GM12878 (cell line): ENCODE measurements at regions not wholly inside any gene's neighbourhood (a gene's known extent, or its start where the extent isn't known, plus 50 kb on each side); places are given as distances from the start of the nearest gene placed in this dataset.

ENCODE experiments used
- ATAC-seq: fragments of 200-7000 bp; cut with Tn5 transposase; 3 replicates; pipeline ENCODE4 v1.9.1; 2020; ENCODE audit warnings: mild to moderate bottlenecking, moderate library complexity
- BruUV-seq: library from RNA; stranded (reverse); fragments of 400-500 nt; replicated peaks from 2 replicates; lab custom pipeline; 2021; lab: Mats Ljungman, UMichigan
- CTCF ChIA-PET: fragments of 300-600 bp; sonication (Branson Sonifier 250); formaldehyde crosslinking; extraction: SDS; loops from one replicate; lab custom pipeline; 2021; ENCODE audit warnings: inconsistent platforms; lab: Yijun Ruan, JAX
- POLR2A ChIA-PET: fragments of 350-600 bp; formaldehyde crosslinking; extraction: SDS; loops from one replicate; lab custom pipeline; 2021; ENCODE audit warnings: inconsistent platforms; lab: Charles Lee
- RAD21 ChIA-PET: fragments of 300-600 bp; sonication (Branson Sonifier 250); formaldehyde crosslinking; loops from one replicate; lab custom pipeline; 2023; ENCODE audit warnings: antibody characterized with exemption; ENCODE audit not compliant: unreplicated experiment; lab: Charles Lee
- SMC1A ChIA-PET: fragments of 300-600 bp; sonication (Branson Sonifier 250); formaldehyde crosslinking; loops from one replicate; lab custom pipeline; 2023; ENCODE audit not compliant: unreplicated experiment, uncharacterized antibody; lab: Charles Lee
- DNase-seq: peaks from one replicate; pipeline ENCODE4 v3.0.0-alpha.2; 2011; ENCODE audit warnings: low read depth, low spot score
- FAIRE-seq: peaks from 3 replicates; lab custom pipeline; 2011; peaks lifted over from hg19 to GRCh38; lab: Jason Lieb, UNC
- H2AFZ ChIP-seq: 2 replicates; pipeline ENCODE4 v1.6.0; 2011; ENCODE audit warnings: low read depth, low read length, control low read depth; ENCODE audit not compliant: control insufficient read depth
- H3K27ac ChIP-seq: 2 replicates; pipeline ENCODE4 v1.5.1; 2011; ENCODE audit warnings: control low read depth; ENCODE audit not compliant: control insufficient read depth, insufficient read depth
- H3K27me3 ChIP-seq, 2 experiments: replicated peaks in 1 of 2; 2 replicates each; pipeline versions ENCODE4 v1.6.0 to v1.6.1; 2011; ENCODE audit warnings: low read length in 1 of 2; ENCODE audit not compliant: control insufficient read depth in 2 of 2, insufficient read depth in 2 of 2
- H3K36me3 ChIP-seq, 2 experiments: 2 replicates each; pipeline ENCODE4 v1.5.1; 2011; ENCODE audit warnings: low read length in 1 of 2; ENCODE audit not compliant: control insufficient read depth in 2 of 2, insufficient read depth in 2 of 2
- H3K4me1 ChIP-seq: 2 replicates; pipeline ENCODE4 v1.6.1; 2011; ENCODE audit warnings: mild to moderate bottlenecking, low read length, moderate library complexity, mixed read lengths; ENCODE audit not compliant: control insufficient read depth, insufficient read depth
- H3K4me2 ChIP-seq: 2 replicates; pipeline ENCODE4 v1.6.0; 2011; ENCODE audit warnings: control low read depth; ENCODE audit not compliant: control insufficient read depth, insufficient read depth
- H3K4me3 ChIP-seq: fragments of 200-600 bp; sonication (generic); 2 replicates; pipeline ENCODE4 v1.5.1; 2016
- H3K79me2 ChIP-seq: 2 replicates; pipeline ENCODE4 v1.6.0; 2011; ENCODE audit warnings: low read length; ENCODE audit not compliant: control insufficient read depth, insufficient read depth
- H3K9ac ChIP-seq: 2 replicates; pipeline ENCODE4 v1.8.0; 2011; ENCODE audit warnings: low read length, control low read depth, mixed read lengths; ENCODE audit not compliant: control insufficient read depth, insufficient read depth
- H3K9me3 ChIP-seq: replicated peaks from 3 replicates; pipeline ENCODE4 v1.5.1; 2011; ENCODE audit warnings: mild to moderate bottlenecking, low read length; ENCODE audit not compliant: control insufficient read depth, insufficient read depth
- H4K20me1 ChIP-seq: 2 replicates; pipeline ENCODE4 v1.6.0; 2011; ENCODE audit not compliant: control insufficient read depth, insufficient read depth
- GABPA ChIP-seq: IDR thresholded peaks from 2 replicates; pipeline ENCODE4 v1.6.1; 2014; ENCODE audit warnings: antibody characterized with exemption, low read depth, mild to moderate bottlenecking, inconsistent platforms
- JUND ChIP-seq: IDR thresholded peaks from 2 replicates; pipeline ENCODE4 v1.6.1; 2012; ENCODE audit warnings: low read depth, mild to moderate bottlenecking, low read length, improper control_type of control experiment, moderate library complexity
- LARP7 ChIP-seq: fragments of 450-650 bp; IDR thresholded peaks from 2 replicates; pipeline ENCODE4 v1.6.1; 2017; ENCODE audit warnings: mild to moderate bottlenecking
- NFXL1 ChIP-seq: fragments of 450-650 bp; IDR thresholded peaks from 2 replicates; pipeline ENCODE4 v1.6.1; 2017; ENCODE audit warnings: antibody characterized with exemption, mild to moderate bottlenecking, borderline replicate concordance
- POLR2A ChIP-seq: IDR thresholded peaks from 2 replicates; pipeline ENCODE4 v1.6.1; 2011; ENCODE audit warnings: low read depth, mild to moderate bottlenecking, low read length
- SPI1 ChIP-seq: IDR thresholded peaks from 2 replicates; pipeline ENCODE4 v1.6.1; 2011; ENCODE audit warnings: low read depth, mild to moderate bottlenecking, low read length, moderate library complexity, borderline replicate concordance; ENCODE audit not compliant: insufficient read depth
- SREBF1 ChIP-seq: IDR thresholded peaks from 2 replicates; pipeline ENCODE4 v1.6.1; 2012; ENCODE audit warnings: mild to moderate bottlenecking, low read length
- WGBS: methylation state at CpG from one replicate; pipeline ENCODE4 v1.1.6; 2016; ENCODE audit warnings: low lambda C conversion rate; ENCODE audit not compliant: insufficient replicate concordance, insufficient coverage; ENCODE audit errors: missing lambda C conversion rate; 5-methylcytosine and 5-hydroxymethylcytosine counted together
- in situ Hi-C: fragments of 300-500 bp; cut with MboI; formaldehyde crosslinking; loops from 9 replicates; pipeline ENCODE4 v1.14.3; 2018; ENCODE audit warnings: mixed read lengths
- intact Hi-C: fragments of 100-400 bp; cut with micrococcal nuclease; formaldehyde crosslinking; loops from one replicate; pipeline ENCODE4 v1.14.2; 2022; ENCODE audit not compliant: unreplicated experiment
- TF ChIP-seq, protein P1 (sequence below): fragments of 450-650 bp; IDR thresholded peaks from 2 replicates; pipeline ENCODE4 v1.6.1; 2017; ENCODE audit warnings: borderline replicate concordance
- TF ChIP-seq, protein P2 (sequence below): fragments of 450-650 bp; IDR thresholded peaks from 2 replicates; pipeline ENCODE4 v1.6.1; 2017; ENCODE audit warnings: mild to moderate bottlenecking

DNA sequence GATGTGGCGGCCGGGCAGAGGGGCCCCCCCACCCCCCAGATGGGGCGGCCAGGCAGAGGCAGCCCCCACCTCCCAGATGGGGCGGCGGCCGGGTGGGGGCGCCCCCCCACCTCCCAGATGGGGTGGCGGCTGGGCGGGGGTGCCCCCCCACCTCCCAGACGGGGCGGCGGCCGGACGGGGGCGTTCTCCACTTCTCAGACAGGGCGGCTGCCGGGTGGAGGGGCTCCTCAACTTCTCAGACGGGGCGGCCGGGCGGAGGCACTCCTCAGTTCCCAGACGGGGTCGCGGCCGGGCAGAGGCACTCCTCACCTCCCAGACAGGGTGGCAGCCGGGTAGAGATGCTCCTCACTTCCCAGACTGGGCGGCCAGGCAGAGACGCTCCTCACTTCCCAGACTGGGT, 469.8 kb downstream of the PCNX1 start:
- intact Hi-C loops, result no loop called here
- H3K4me1 ChIP-seq, result no peaks in the 10 kb centered on the region

DNA sequence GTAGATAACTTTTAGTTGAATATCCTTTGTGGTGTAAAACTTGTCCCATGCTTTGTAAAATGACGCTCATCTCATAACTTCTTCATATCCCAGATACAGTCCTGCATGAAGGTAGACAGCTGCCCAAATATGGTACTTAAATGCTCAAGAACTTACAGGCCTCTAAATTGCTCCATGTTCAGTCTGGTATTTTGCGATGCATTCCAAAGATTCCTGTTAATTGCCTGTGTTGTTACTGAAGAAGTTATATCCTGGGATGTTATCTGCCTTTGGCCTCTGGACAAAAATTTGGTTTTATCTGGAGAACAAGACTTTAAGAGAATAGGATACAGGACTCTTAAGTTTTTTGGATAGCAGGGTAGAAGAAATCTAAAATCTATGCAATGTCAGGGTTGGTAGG, 473.0 kb downstream of the PCNX1 start:
- no peak overlapping the region for H3K4me2 ChIP-seq
- H3K27ac ChIP-seq, result no peak overlapping the region
- H3K4me3 ChIP-seq, result no peak overlapping the region
- no peaks in the 10 kb centered on the region for H3K4me1 ChIP-seq
- H2AFZ ChIP-seq, result no peak overlapping the region
- ChIA-PET POLR2A (interaction anchor here (0.6 kb wide), 1 partner anchor 104 kb away, joined by 6 read pairs; no protein-coding TSS in a partner anchor), CTCF (no interaction called here), RAD21 (interaction anchor here (0.8 to 2.5 kb wide), 2 partner anchors 14 to 24 kb away, joined by 3 to 8 read pairs; no protein-coding TSS in a partner anchor), SMC1A (interaction anchor here (1.8 kb wide), 1 partner anchor 13 kb away, joined by 7 read pairs; no protein-coding TSS in a partner anchor)
- H3K27me3 ChIP-seq, result no peaks in the 10 kb centered on the region
- in situ Hi-C loops, result no loop called here
- no TSS peak for BruUV-seq
- WGBS, result 98% methylated on average over 2 of the region's 2 CpGs
- H4K20me1 ChIP-seq, result no peaks in the 10 kb centered on the region
- no peak for ATAC-seq
- peaks cover 65% of the 10 kb centered on the region for H3K79me2 ChIP-seq
- no peaks in the 10 kb centered on the region; the same call in none of the 3 replicates for H3K9me3 ChIP-seq
- no peak for FAIRE-seq
- TF ChIP-seq JUND (no peak), POLR2A (no peak), LARP7 (no peak), NFXL1 (no peak)
- TF ChIP-seq, protein P1, sequence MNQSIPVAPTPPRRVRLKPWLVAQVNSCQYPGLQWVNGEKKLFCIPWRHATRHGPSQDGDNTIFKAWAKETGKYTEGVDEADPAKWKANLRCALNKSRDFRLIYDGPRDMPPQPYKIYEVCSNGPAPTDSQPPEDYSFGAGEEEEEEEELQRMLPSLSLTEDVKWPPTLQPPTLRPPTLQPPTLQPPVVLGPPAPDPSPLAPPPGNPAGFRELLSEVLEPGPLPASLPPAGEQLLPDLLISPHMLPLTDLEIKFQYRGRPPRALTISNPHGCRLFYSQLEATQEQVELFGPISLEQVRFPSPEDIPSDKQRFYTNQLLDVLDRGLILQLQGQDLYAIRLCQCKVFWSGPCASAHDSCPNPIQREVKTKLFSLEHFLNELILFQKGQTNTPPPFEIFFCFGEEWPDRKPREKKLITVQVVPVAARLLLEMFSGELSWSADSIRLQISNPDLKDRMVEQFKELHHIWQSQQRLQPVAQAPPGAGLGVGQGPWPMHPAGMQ, result no peak
- no peaks in the 10 kb centered on the region; a peak in 1 of 4 replicates for H3K36me3 ChIP-seq
- intact Hi-C loops, result no loop called here
- no peak for DNase-seq
- H3K9ac ChIP-seq, result no peak overlapping the region

More for the DNA sequence above, 469.8 kb downstream of the PCNX1 start:
- Histone ChIP-seq H4K20me1 (no peaks in the 10 kb centered on the region), H3K27me3 (no peaks in the 10 kb centered on the region), H3K27ac (no peak overlapping the region), H3K9ac (no peak overlapping the region), H3K4me2 (no peak overlapping the region), H2AFZ (no peak overlapping the region), H3K4me3 (no peak overlapping the region), H3K9me3 (peaks cover 3% of the 10 kb centered on the region), H3K36me3 (no peaks in the 10 kb centered on the region), H3K79me2 (peaks cover 61% of the 10 kb centered on the region)
- CTCF ChIA-PET, result no interaction called here
- no peak for DNase-seq
- RAD21 ChIA-PET, result no interaction called here
- no TSS peak for BruUV-seq
- WGBS, result 98% methylated on average over 19 of the region's 28 CpGs
- TF ChIP-seq SREBF1, result no peak
- no peak for TF ChIP-seq GABPA
- TF ChIP-seq SPI1, result no peak
- TF ChIP-seq, protein P2, sequence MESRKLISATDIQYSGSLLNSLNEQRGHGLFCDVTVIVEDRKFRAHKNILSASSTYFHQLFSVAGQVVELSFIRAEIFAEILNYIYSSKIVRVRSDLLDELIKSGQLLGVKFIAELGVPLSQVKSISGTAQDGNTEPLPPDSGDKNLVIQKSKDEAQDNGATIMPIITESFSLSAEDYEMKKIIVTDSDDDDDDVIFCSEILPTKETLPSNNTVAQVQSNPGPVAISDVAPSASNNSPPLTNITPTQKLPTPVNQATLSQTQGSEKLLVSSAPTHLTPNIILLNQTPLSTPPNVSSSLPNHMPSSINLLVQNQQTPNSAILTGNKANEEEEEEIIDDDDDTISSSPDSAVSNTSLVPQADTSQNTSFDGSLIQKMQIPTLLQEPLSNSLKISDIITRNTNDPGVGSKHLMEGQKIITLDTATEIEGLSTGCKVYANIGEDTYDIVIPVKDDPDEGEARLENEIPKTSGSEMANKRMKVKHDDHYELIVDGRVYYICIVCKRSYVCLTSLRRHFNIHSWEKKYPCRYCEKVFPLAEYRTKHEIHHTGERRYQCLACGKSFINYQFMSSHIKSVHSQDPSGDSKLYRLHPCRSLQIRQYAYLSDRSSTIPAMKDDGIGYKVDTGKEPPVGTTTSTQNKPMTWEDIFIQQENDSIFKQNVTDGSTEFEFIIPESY, result 0 out of 2 replicates have a peak, but pooled peaks have one; percentile 36
- FAIRE-seq, result no peak
- SMC1A ChIA-PET, result no interaction called here
- POLR2A ChIA-PET, result no interaction called here
- no peak for ATAC-seq
- in situ Hi-C loops, result no loop called here
